BE2C (cell line): ENCODE measurements at regions not wholly inside any gene's neighbourhood (a gene's known extent, or its start where the extent isn't known, plus 50 kb on each side); places are given as distances from the start of the nearest gene placed in this dataset.
A peak's percentile ranks its signal among the peaks of the same experiment; 100 is the strongest.

Experiments used
- DNase-seq: peaks from one replicate; pipeline ENCODE4 v3.0.0-alpha.2; 2020
- H3K27me3 ChIP-seq: fragments of 250-450 bp; sonication (Bioruptor Pico); 2 replicates; pipeline ENCODE4 v1.5.1; 2020; ENCODE audit warnings: mild to moderate bottlenecking
- H3K36me3 ChIP-seq: fragments of 250-450 bp; sonication (Bioruptor Pico); 2 replicates; pipeline ENCODE4 v1.5.1; 2020; ENCODE audit warnings: mild to moderate bottlenecking
- H3K4me1 ChIP-seq: fragments of 250-450 bp; sonication (Bioruptor Pico); 2 replicates; pipeline ENCODE4 v1.5.1; 2020
- H3K4me3 ChIP-seq: 2 replicates; pipeline ENCODE4 v1.5.1; 2011; ENCODE audit warnings: low read depth, low read length
- H3K9me3 ChIP-seq: fragments of 250-450 bp; sonication (Bioruptor Pico); 2 replicates; pipeline ENCODE4 v1.5.1; 2020
- TF ChIP-seq, protein P1 (sequence below): IDR thresholded peaks from 2 replicates; pipeline ENCODE4 v1.5.1; 2012; ENCODE audit warnings: mild to moderate bottlenecking, low read depth, low read length

DNA sequence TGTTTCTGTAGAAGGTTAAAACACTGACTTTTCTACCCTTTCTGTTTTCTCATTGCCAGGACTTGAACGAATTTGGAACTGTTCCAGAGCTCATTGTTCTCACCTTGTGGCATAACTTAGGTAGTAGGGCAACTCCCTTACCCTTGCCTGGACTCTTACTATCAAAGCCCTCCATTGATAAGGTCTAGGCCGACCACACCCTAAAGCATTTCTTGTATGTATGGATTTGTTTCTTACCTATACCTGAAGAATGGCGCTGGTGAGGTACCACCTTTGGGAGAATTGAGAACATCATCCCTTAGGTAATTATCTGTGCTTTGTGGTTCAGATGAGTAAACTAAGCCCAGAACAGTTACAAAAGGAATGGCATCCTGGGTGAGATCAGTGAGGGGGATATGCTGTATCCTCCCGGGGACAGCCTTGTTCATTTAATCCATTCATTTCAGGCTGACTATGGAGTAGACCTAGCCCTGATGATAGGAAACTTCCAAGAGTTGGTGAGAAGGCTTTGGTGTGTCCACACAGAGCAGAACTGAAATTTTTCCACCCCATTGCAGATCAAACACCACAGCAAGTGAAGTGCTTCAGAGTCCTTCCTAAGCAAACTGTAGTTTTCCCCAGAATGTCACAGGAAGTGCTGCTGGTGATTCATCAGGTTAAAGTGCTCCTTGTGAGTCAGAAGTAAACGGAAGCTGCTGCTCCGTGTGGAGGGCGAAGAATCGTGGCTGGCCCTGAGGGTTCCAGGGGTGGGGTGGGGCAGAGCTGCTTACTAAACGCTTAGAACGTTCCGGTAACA lies 113.0 kb downstream of the TEX26 start:
- no peaks in the 10 kb centered on the region for H3K9me3 ChIP-seq
- H3K4me1 ChIP-seq = peaks cover 19% of the 10 kb centered on the region
- H3K36me3 ChIP-seq = no peaks in the 10 kb centered on the region
- no peak overlapping the region for H3K4me3 ChIP-seq
- DNase-seq = no peak
- H3K27me3 ChIP-seq = no peaks in the 10 kb centered on the region
- TF ChIP-seq, protein P1, sequence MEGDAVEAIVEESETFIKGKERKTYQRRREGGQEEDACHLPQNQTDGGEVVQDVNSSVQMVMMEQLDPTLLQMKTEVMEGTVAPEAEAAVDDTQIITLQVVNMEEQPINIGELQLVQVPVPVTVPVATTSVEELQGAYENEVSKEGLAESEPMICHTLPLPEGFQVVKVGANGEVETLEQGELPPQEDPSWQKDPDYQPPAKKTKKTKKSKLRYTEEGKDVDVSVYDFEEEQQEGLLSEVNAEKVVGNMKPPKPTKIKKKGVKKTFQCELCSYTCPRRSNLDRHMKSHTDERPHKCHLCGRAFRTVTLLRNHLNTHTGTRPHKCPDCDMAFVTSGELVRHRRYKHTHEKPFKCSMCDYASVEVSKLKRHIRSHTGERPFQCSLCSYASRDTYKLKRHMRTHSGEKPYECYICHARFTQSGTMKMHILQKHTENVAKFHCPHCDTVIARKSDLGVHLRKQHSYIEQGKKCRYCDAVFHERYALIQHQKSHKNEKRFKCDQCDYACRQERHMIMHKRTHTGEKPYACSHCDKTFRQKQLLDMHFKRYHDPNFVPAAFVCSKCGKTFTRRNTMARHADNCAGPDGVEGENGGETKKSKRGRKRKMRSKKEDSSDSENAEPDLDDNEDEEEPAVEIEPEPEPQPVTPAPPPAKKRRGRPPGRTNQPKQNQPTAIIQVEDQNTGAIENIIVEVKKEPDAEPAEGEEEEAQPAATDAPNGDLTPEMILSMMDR = no peak

DNA sequence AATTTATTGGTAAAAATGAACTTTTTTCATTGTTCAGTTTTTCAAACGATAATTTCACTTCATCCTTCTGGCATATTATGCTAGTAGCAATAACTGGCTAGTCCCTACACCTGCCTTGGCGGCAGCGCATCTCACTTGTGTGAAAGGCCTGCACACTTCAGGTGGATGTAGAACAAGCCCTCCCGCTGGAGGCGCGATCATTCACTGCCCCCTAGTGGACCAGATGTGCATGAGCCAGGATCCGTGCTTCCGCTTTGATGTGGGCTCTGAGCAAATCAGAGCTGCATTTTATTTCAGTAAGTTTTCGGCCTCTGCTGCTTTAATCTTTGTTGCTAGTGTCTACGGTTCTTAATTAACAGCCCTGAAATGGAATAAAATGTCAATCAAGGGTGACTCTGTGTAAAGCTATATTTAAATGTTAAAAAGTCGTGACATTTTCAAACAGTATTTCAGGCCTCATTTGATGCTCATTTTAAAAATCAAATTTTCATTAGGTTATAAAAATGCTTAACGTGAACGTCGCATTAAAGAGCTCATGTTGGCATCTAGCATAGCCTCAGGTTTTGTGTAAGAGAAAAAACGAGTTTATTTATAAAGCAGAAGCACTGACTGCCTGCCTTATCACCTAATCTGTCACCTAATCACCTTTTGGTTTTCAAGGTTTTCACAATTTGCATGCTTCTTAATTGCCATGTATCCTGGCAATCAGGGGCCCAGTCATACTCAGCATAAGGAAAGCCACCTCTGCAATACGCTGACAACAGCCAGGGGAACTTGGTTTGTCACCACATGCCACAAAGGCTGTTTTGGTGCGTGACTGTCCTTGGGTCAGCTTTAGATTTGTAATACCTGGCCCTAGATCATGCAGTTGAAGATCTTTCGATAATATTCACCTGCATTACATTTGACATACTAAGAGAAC lies 112.2 kb downstream of the TEX26 start:
- Histone ChIP-seq H3K9me3 (no peaks in the 10 kb centered on the region), H3K4me3 (no peak overlapping the region), H3K36me3 (no peaks in the 10 kb centered on the region), H3K4me1 (peaks cover 19% of the 10 kb centered on the region), H3K27me3 (no peaks in the 10 kb centered on the region)
- DNase-seq = peak; percentile 82
- TF ChIP-seq, protein P1 = peak; percentile 97

DNA sequence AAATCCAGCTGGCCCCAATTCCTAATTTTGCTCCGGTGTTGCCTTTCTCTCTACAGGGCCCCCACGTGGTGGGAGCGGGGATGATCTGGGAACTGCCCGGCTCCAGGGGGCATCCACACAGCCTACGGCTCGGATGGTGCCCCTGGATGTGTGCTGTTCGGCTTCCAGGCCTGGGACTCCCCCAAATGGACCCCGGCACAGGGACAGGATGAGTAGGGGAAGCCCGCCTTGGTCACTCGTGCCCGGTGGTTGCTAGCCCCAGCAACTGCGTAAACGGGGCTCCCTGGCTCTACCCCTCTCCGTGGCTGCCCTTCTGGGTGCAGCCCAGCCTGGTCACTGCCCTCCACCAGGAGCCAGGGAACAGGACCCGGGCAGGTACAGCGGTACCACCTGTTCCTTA lies 111.5 kb downstream of the TEX26 start:
- TF ChIP-seq, protein P1 = 0 out of 2 replicates have a peak, but pooled peaks have one; percentile 16
- no peaks in the 10 kb centered on the region for H3K9me3 ChIP-seq
- no peaks in the 10 kb centered on the region for H3K36me3 ChIP-seq
- H3K4me3 ChIP-seq = no peak overlapping the region
- no peak for DNase-seq
- H3K4me1 ChIP-seq = peaks cover 19% of the 10 kb centered on the region
- no peaks in the 10 kb centered on the region for H3K27me3 ChIP-seq

DNA sequence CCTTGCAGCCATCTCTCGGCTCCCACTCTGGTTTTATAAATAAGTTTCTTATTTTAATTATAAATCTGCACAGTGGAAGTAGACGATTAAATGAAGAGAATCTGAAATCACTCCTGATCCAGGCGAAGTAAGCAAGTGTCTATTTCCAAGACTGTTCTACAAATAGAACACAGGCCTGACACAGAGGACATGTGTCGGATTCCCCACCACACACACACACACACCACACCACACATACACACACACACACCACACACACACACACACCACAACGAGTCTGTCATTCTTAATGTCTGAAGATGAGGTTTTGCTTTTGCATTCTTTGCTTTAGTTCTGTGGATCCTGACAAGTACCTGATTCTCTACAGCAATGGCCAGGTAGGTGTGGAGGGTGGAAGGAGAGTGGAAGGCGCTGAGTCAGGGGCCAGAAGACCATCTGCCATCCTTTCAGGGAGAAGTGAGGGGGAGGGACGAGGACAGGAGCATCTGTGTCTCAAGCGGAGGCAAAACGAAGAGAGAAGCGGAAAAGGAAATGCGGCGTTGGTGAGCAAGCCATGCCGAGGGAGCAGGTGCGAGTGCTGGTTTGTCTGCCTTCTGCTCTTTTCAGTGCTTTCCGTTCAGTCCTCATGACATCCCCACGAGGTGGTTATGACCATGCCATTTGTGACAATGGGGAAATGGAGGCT lies 110.2 kb downstream of the TEX26 start:
- Histone ChIP-seq H3K27me3 (no peaks in the 10 kb centered on the region), H3K9me3 (no peaks in the 10 kb centered on the region), H3K36me3 (no peaks in the 10 kb centered on the region), H3K4me1 (peaks cover 19% of the 10 kb centered on the region), H3K4me3 (no peak overlapping the region)
- TF ChIP-seq, protein P1 = no peak
- DNase-seq = no peak

DNA sequence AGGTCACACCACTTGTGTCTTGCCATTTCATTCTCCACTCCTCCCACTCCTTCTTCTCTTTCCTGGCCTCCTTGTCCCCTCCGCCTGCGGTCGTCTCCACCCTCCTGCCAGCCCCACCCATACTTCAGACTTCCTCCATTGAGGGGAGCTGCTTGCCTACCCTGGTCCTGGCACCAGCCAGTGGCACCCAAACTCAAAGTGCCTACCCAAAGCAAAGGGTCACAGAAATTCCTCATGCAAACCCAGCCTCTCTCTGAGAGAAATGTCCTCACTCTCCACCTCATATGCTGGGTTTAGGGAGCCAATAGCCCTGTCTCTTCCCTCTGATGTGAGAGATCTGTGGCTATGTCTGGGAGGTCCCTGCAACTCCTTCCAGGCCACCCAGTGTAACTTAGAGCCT lies 109.6 kb downstream of the TEX26 start:
- DNase-seq = no peak
- Histone ChIP-seq H3K4me3 (no peak overlapping the region), H3K9me3 (no peaks in the 10 kb centered on the region), H3K36me3 (no peaks in the 10 kb centered on the region), H3K27me3 (no peaks in the 10 kb centered on the region), H3K4me1 (peaks cover 13% of the 10 kb centered on the region)
- TF ChIP-seq, protein P1 = no peak
